ENCODE measurements at regions not wholly inside any gene's neighbourhood (a gene's known extent, or its start where the extent isn't known, plus 50 kb on each side); places are given as distances from the start of the nearest gene placed in this dataset.

- no peak for TF ChIP-seq POLR2A (IDR thresholded peaks at IDR 0.05)
- TF ChIP-seq CTCF (IDR thresholded peaks at IDR 0.05), result no peak
Observed at GRCh38 chr15:46077220-46077619, 442.4 kb downstream of the SQOR start.

Data from lower leg skin (tissue), 3 donors.